Natural killer cell treated with Interleukin-12 subunit alpha and Interleukin-12 subunit beta and Interleukin-15 and Interleukin-18, amount 100 ng/mL, for 72 hours (primary cell): ENCODE measurements at regions not wholly inside any gene's neighbourhood (a gene's known extent, or its start where the extent isn't known, plus 50 kb on each side); places are given as distances from the start of the nearest gene placed in this dataset.

Source experiments
- ATAC-seq, 2 donors: fragments of 150-1000 bp; cut with Tn5 transposase in 1 of 2; sonication (Bioruptor Pico), chemical (Tn5 transposase) in 1 of 2; 2 replicates each; pipeline ENCODE4 v1.10.0; 2021
- DNase-seq: peaks from one replicate; pipeline ENCODE4 v3.0.0; 2022; ENCODE audit warnings: low spot score
- H3K27ac Mint-ChIP-seq, 2 donors: 1 replicate in 1 of 2; 2 replicates in 1 of 2; pipeline ENCODE4 v1.8.0; 2022; ENCODE audit warnings: mixed read lengths in 2 of 2, mild to moderate bottlenecking in 1 of 2, moderate library complexity in 1 of 2
- H3K27me3 Mint-ChIP-seq, 2 donors: 1 replicate in 1 of 2; 2 replicates in 1 of 2; pipeline ENCODE4 v1.8.0; 2022; ENCODE audit warnings: mixed read lengths in 2 of 2
- H3K36me3 Mint-ChIP-seq: one replicate; pipeline ENCODE4 v1.8.0; 2022; ENCODE audit warnings: mixed read lengths
- H3K4me1 Mint-ChIP-seq, 2 donors: 1 replicate in 1 of 2; 2 replicates in 1 of 2; pipeline ENCODE4 v1.8.0; 2022; ENCODE audit warnings: low read depth in 2 of 2, mixed read lengths in 2 of 2, mild to moderate bottlenecking in 1 of 2
- H3K4me3 Mint-ChIP-seq: one replicate; pipeline ENCODE4 v1.8.0; 2022; ENCODE audit warnings: mixed read lengths
- H3K9me3 Mint-ChIP-seq: 2 replicates; pipeline ENCODE4 v1.8.0; 2022; ENCODE audit warnings: mixed read lengths

DNA sequence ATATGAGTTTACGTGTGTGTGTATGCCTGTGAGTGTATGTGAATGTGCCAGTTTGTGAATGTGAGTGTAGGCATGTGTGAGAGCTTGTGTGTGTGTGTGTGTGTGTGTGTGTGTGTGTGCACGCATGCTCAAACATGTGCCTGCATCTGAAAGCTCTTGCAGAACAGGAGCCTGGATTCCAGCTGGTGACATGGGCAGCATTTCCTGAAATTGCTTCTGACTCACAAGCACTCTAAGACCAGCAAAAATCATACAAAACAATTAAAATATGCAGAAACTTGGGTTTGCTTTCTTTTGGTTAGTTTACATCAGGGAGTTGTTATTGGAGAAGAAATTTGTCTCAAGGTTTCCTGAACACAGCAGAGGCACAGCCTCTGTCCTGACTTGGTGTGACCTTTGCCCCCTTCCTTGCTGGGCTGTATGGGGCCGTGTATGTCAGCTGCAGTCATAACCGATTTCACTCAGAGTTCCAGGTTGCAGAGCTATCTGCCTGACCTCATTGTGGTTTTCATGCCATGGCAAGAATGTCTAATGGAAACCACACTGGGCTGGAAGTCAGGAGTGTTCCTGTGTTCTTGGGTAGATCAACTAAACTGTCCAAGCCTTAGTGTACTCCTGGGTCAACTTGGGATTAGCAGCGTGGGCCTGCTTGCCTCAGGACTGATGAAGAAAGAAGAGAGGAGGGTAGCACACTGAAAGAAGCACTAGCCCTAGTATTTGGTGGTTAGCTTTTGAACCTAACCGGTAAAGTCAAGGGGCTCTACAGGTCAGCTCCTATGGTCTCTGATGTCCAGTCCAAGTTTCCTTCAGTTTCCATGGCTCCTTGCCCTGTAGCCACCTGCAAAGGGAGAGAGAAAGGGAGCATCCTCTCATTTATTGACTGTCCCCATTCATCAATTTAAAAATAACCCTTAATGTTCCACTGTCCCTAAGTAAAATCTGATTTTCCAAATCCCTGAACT lies 143.7 kb downstream of the SNX19 start:
- no peaks in the 10 kb centered on the region for H3K9me3 Mint-ChIP-seq
- peaks cover 0 to 10% of the 10 kb centered on the region in 2 donors for H3K27me3 Mint-ChIP-seq
- peak in 1 of 2 donors; percentile 46 for ATAC-seq
- DNase-seq, result no peak
- no peak overlapping the region for H3K4me3 Mint-ChIP-seq
- H3K27ac Mint-ChIP-seq, result no peak overlapping the region
- H3K4me1 Mint-ChIP-seq, result peaks cover 4 to 5% of the 10 kb centered on the region in 2 donors
- H3K36me3 Mint-ChIP-seq, result no peaks in the 10 kb centered on the region

- Mint-ChIP-seq H3K4me1 (peaks cover 5 to 8% of the 10 kb centered on the region in 2 donors), H3K9me3 (no peaks in the 10 kb centered on the region), H3K36me3 (no peaks in the 10 kb centered on the region), H3K27ac (no peak overlapping the region), H3K27me3 (peaks cover 0 to 12% of the 10 kb centered on the region in 2 donors), H3K4me3 (no peak overlapping the region)
- ATAC-seq, result no peak
- DNase-seq, result no peak
These were observed 142.9 kb downstream of the SNX19 start for GRCh38 chr11:130773244-130773820.

- Mint-ChIP-seq H3K4me1 (peaks cover 5 to 8% of the 10 kb centered on the region in 2 donors), H3K9me3 (no peaks in the 10 kb centered on the region), H3K27me3 (peaks cover 0 to 12% of the 10 kb centered on the region in 2 donors), H3K36me3 (no peaks in the 10 kb centered on the region), H3K27ac (no peak overlapping the region), H3K4me3 (no peak overlapping the region)
- ATAC-seq, result no peak
- no peak for DNase-seq
These were observed 141.6 kb downstream of the SNX19 start for GRCh38 chr11:130774703-130775102.

DNA sequence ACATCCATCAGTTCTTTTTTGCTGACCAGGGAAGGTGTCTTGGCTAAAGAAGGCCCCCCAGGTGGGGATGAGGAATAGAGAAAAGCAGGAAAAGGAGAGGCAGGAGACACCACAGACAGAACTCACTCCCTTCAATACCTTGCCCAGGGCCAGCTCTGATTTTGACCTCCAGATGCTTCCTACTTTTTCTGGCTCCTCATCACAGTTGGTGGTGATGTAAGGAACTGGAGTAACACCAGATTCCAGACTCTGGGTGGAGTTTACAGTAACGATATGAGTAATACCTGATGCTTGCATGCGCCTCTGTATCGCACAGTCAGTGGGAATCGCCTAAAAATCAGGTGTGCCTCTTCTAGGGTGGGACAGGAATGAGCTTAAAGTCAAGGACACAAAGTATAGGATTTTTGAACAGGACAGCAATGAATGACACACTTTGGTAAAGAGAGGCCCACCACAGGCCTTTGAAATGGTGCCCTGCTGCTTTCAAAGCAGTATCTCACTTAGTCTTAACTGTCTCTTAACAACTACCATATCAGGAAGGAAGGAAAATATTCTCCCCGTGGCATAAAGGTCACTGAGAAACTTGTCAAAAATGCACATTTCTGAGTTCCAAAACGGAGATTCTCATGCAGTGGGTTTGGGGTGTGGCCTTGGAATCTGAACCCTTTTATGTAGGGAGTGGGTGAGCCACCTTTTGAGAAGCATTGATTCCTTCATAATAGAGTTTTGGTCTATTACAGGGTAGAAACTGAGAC lies 140.8 kb downstream of the SNX19 start:
- Mint-ChIP-seq H3K27ac (no peak overlapping the region), H3K9me3 (no peaks in the 10 kb centered on the region), H3K36me3 (no peaks in the 10 kb centered on the region), H3K4me1 (peaks cover 5 to 8% of the 10 kb centered on the region in 2 donors), H3K4me3 (no peak overlapping the region), H3K27me3 (peaks cover 0 to 12% of the 10 kb centered on the region in 2 donors)
- DNase-seq, result no peak
- no peak for ATAC-seq

DNA sequence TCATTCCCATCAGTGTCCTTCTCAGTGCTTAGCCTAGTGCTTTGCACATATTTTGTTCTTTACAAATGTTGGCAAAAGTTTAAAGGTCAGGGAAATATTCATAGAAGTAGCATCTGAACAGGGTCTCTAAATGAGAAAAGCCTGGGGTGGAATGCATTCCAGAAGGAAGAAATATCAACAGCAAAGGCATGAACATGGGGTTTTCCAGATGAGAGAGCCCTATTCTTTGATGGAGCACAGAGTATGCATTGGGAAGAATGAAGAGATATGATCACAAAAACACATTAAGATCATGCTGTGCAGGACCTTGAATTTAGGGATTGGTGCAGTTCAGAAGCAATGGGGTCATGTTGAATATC lies 140.2 kb downstream of the SNX19 start:
- peaks cover 0 to 12% of the 10 kb centered on the region in 2 donors for H3K27me3 Mint-ChIP-seq
- ATAC-seq (no peak), DNase-seq (no peak)
- no peaks in the 10 kb centered on the region for H3K9me3 Mint-ChIP-seq
- H3K36me3 Mint-ChIP-seq, result no peaks in the 10 kb centered on the region
- H3K27ac Mint-ChIP-seq, result no peak overlapping the region
- no peak overlapping the region for H3K4me3 Mint-ChIP-seq
- H3K4me1 Mint-ChIP-seq, result peaks cover 5 to 8% of the 10 kb centered on the region in 2 donors

DNA sequence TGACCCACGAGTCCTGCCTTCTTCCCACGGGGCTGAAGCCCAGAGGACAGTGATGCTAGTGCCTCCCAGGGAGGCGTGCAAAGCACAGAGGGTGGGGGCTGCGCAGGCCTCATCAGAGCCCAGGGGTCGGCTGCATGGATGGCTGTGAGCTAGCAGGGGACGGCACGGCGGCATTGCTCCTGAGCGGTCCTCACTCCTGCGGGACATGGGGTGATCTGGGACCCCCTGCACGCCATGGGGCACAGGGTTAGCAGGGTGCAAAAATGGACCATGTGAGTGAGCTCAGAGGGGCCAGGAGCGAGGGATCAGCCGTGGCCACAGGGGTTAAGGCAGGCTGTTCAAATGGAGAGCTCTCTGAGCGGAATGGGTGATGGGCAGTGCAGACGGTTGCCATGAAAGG lies 138.3 kb downstream of the SNX19 start:
- Mint-ChIP-seq H3K27ac (no peak overlapping the region), H3K4me3 (no peak overlapping the region), H3K36me3 (no peaks in the 10 kb centered on the region), H3K27me3 (peaks cover 0 to 12% of the 10 kb centered on the region in 2 donors), H3K9me3 (no peaks in the 10 kb centered on the region), H3K4me1 (peaks cover 0 to 3% of the 10 kb centered on the region in 2 donors)
- DNase-seq (no peak), ATAC-seq (peak in 1 of 2 donors; percentile 5)

GRCh38 chr11:130778705-130779104 lies 137.6 kb downstream of the SNX19 start:
- Mint-ChIP-seq H3K4me1 (peaks cover 0 to 3% of the 10 kb centered on the region in 2 donors), H3K27ac (no peak overlapping the region), H3K9me3 (no peaks in the 10 kb centered on the region), H3K36me3 (no peaks in the 10 kb centered on the region), H3K27me3 (peaks cover 0 to 12% of the 10 kb centered on the region in 2 donors), H3K4me3 (no peak overlapping the region)
- DNase-seq, result no peak
- no peak for ATAC-seq

DNA sequence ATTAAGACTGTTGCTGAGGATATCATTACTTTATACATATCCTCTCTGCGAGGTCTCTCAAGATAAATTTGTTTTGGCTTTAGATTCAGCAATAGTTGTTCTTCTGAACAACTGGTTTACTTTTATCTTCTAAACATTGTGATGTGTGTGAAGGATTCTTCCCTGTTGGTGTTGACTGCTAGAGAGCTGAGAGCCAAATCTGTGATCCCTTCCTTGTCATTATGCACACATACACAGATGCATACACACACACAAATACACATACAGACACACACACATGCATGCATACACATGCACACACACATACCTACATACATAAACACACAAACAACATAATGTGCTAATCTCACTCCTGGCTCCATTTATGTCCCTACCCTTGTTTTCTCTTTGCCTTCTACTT lies 137.0 kb downstream of the SNX19 start:
- H3K27me3 Mint-ChIP-seq, result peaks cover 0 to 12% of the 10 kb centered on the region in 2 donors
- ATAC-seq, result no peak
- H3K36me3 Mint-ChIP-seq, result no peaks in the 10 kb centered on the region
- H3K9me3 Mint-ChIP-seq, result no peaks in the 10 kb centered on the region
- peaks cover 0 to 3% of the 10 kb centered on the region in 2 donors for H3K4me1 Mint-ChIP-seq
- DNase-seq, result no peak
- H3K27ac Mint-ChIP-seq, result no peak overlapping the region
- H3K4me3 Mint-ChIP-seq, result no peak overlapping the region

DNA sequence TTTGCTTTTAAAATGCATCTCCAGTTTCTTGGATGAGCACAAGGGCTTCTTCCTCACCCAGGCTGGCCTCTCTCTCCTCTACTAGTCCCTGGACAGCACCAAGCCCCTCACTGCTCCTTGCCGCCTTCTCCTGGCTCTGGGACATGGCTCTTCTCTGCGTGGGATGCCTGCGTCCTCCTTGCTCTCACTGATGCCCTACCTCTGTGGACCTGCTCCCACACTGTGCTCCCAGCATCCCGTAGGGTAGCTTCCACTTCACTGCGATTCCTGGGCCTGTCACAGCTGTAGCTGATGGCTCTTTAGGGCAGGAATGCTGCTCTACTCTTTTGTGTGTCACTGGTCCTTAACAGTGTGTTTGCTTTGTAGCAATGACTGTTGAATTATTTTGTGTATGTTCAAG lies 136.3 kb downstream of the SNX19 start:
- Mint-ChIP-seq H3K4me1 (peaks cover 0 to 3% of the 10 kb centered on the region in 2 donors), H3K9me3 (no peaks in the 10 kb centered on the region), H3K27me3 (peaks cover 0 to 13% of the 10 kb centered on the region in 2 donors), H3K36me3 (no peaks in the 10 kb centered on the region), H3K27ac (no peak overlapping the region), H3K4me3 (no peak overlapping the region)
- DNase-seq (no peak), ATAC-seq (peak; percentile 13 to 50)

- no peak overlapping the region for H3K27ac Mint-ChIP-seq
- H3K9me3 Mint-ChIP-seq, result no peaks in the 10 kb centered on the region
- no peak overlapping the region for H3K4me3 Mint-ChIP-seq
- H3K27me3 Mint-ChIP-seq, result peaks cover 3 to 18% of the 10 kb centered on the region in 2 donors
- DNase-seq (no peak), ATAC-seq (no peak)
- peaks cover 0 to 3% of the 10 kb centered on the region in 2 donors for H3K4me1 Mint-ChIP-seq
- no peaks in the 10 kb centered on the region for H3K36me3 Mint-ChIP-seq
These were observed 135.8 kb downstream of the SNX19 start for GRCh38 chr11:130780437-130780836.

DNA sequence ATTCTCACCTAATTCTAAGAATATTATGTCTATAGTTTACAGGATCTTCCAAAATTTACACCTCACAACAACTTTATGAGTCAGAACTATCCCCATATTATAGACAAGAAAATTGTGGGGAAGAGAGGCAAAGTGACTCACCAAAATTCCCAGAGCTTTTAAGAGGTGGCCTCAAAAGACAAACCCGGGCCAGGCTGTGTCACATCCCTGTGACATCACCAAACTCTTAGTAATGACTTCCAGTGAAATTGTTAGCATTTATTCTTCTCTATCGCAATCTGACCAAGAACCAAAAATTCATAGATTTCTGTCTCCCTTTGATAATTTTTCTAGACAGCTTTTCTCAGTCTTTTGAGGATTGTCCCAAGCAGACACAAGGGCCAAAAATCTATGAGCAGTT lies 134.3 kb downstream of the SNX19 start:
- no peak for DNase-seq
- Mint-ChIP-seq H3K4me1 (peaks cover 0 to 3% of the 10 kb centered on the region in 2 donors), H3K27ac (no peak overlapping the region), H3K27me3 (peaks cover 3 to 15% of the 10 kb centered on the region in 2 donors), H3K36me3 (no peaks in the 10 kb centered on the region), H3K4me3 (no peak overlapping the region), H3K9me3 (no peaks in the 10 kb centered on the region)
- no peak for ATAC-seq

- no peaks in the 10 kb centered on the region for H3K9me3 Mint-ChIP-seq
- H3K36me3 Mint-ChIP-seq, result no peaks in the 10 kb centered on the region
- ATAC-seq, result no peak
- H3K27me3 Mint-ChIP-seq, result peaks cover 3 to 9% of the 10 kb centered on the region in 2 donors
- H3K4me3 Mint-ChIP-seq, result no peak overlapping the region
- no peak overlapping the region for H3K27ac Mint-ChIP-seq
- H3K4me1 Mint-ChIP-seq, result peaks cover 0 to 3% of the 10 kb centered on the region in 2 donors
- no peak for DNase-seq
These were observed 133.7 kb downstream of the SNX19 start for GRCh38 chr11:130782361-130783222.

DNA sequence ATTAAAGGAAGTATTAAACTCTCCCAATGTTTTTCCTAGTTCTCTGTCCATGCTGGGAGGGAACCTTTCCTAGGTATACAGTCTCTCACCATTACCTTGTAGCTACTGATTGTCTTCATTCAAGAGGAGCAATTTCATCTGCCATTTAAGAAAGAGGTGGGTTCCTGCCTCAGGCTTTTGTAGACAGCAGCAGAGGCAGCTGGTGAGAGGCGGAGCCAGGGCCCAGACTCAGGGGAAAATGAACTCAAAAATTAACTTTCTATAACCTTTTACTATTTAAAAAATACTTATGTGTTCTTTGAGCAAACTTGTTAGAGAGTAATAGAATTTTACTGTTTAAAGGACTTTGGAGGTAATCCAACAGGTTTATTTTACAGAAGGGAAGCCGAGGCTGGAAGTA lies 133.0 kb downstream of the SNX19 start:
- Mint-ChIP-seq H3K27ac (no peak overlapping the region), H3K27me3 (peaks cover 3 to 7% of the 10 kb centered on the region in 2 donors), H3K4me1 (no peaks in the 10 kb centered on the region), H3K4me3 (no peak overlapping the region), H3K9me3 (no peaks in the 10 kb centered on the region), H3K36me3 (no peaks in the 10 kb centered on the region)
- no peak for ATAC-seq
- DNase-seq, result no peak
